Glutamatergic neuron (in vitro differentiated cells): ENCODE measurements at regions not wholly inside any gene's neighbourhood (a gene's known extent, or its start where the extent isn't known, plus 50 kb on each side); places are given as distances from the start of the nearest gene placed in this dataset.

Source experiments
- DNase-seq: peaks from one replicate; pipeline ENCODE4 v3.0.0; 2022
- H3K27ac Mint-ChIP-seq: one replicate; pipeline ENCODE4 v1.8.0; 2020; ENCODE audit warnings: mild to moderate bottlenecking, mixed read lengths, inconsistent platforms; ENCODE audit not compliant: unreplicated experiment
- H3K27me3 Mint-ChIP-seq: one replicate; pipeline ENCODE4 v1.8.0; 2020; ENCODE audit warnings: mild to moderate bottlenecking, moderate library complexity, mixed read lengths, inconsistent platforms; ENCODE audit not compliant: unreplicated experiment
- H3K36me3 Mint-ChIP-seq: one replicate; pipeline ENCODE4 v1.8.0; 2020; ENCODE audit warnings: mild to moderate bottlenecking, mixed read lengths, inconsistent platforms; ENCODE audit not compliant: unreplicated experiment
- H3K4me1 Mint-ChIP-seq: one replicate; pipeline ENCODE4 v1.8.0; 2020; ENCODE audit warnings: mild to moderate bottlenecking, low read depth, mixed read lengths, inconsistent platforms; ENCODE audit not compliant: unreplicated experiment
- H3K4me3 Mint-ChIP-seq: one replicate; pipeline ENCODE4 v1.8.0; 2020; ENCODE audit warnings: mild to moderate bottlenecking, mixed read lengths, inconsistent platforms; ENCODE audit not compliant: unreplicated experiment
- H3K9me3 Mint-ChIP-seq: one replicate; pipeline ENCODE4 v1.8.0; 2020; ENCODE audit warnings: mild to moderate bottlenecking, moderate library complexity, mixed read lengths, inconsistent platforms; ENCODE audit not compliant: unreplicated experiment
- TF ChIP-seq, protein P1 (sequence below): fragments of 200-600 bp; sonication (generic); IDR thresholded peaks from one replicate; pipeline ENCODE4 v1.5.0; 2021; ENCODE audit not compliant: partially characterized antibody, unreplicated experiment

DNA sequence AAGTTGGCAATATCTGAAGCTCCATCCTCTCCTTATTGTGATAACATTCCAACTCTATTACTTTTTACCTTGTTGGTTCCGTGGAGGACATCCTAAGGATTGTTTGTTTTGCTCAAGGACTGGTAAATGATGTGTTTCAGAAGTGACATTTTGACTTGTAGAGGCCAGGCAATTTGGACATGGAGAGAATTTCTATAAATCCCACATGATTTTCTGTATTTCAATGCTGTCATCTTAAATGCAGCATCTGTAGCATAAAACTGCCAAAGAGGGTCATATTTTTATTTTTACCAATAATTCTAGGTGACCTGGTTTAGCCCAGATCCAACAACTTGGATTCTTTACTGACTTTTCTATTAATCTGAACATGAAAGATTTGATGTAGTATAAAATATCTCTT lies 328.4 kb downstream of the BMP4 start:
- H3K9me3 Mint-ChIP-seq: no peaks in the 10 kb centered on the region

DNA sequence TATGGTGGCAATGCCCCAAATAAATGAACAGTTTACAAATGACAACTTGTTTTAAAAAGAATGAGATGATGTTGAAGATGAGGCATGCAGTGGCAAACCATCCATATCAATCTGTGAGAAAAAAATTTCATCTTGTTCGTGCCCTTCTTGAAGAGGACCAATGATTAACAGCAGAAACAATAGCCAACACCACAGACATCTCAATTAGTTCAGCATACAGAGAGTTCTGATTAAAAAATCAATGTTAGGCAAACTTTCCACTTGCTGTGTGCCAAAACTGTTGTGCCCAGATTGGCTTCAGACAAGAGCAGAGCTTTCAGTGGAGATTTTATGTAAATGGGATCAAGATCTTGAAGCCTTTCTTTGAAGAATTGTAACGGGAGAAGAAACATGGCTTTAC lies 329.9 kb downstream of the BMP4 start:
- no peaks in the 10 kb centered on the region for H3K36me3 Mint-ChIP-seq

More for the DNA sequence above, 328.4 kb downstream of the BMP4 start:
- no peak for DNase-seq
- H3K27me3 Mint-ChIP-seq: no peaks in the 10 kb centered on the region
- TF ChIP-seq, protein P1, sequence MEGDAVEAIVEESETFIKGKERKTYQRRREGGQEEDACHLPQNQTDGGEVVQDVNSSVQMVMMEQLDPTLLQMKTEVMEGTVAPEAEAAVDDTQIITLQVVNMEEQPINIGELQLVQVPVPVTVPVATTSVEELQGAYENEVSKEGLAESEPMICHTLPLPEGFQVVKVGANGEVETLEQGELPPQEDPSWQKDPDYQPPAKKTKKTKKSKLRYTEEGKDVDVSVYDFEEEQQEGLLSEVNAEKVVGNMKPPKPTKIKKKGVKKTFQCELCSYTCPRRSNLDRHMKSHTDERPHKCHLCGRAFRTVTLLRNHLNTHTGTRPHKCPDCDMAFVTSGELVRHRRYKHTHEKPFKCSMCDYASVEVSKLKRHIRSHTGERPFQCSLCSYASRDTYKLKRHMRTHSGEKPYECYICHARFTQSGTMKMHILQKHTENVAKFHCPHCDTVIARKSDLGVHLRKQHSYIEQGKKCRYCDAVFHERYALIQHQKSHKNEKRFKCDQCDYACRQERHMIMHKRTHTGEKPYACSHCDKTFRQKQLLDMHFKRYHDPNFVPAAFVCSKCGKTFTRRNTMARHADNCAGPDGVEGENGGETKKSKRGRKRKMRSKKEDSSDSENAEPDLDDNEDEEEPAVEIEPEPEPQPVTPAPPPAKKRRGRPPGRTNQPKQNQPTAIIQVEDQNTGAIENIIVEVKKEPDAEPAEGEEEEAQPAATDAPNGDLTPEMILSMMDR: no peak
- no peak overlapping the region for H3K27ac Mint-ChIP-seq
- peaks cover 7% of the 10 kb centered on the region for H3K4me1 Mint-ChIP-seq
- no peaks in the 10 kb centered on the region for H3K36me3 Mint-ChIP-seq
- no peak overlapping the region for H3K4me3 Mint-ChIP-seq

DNA sequence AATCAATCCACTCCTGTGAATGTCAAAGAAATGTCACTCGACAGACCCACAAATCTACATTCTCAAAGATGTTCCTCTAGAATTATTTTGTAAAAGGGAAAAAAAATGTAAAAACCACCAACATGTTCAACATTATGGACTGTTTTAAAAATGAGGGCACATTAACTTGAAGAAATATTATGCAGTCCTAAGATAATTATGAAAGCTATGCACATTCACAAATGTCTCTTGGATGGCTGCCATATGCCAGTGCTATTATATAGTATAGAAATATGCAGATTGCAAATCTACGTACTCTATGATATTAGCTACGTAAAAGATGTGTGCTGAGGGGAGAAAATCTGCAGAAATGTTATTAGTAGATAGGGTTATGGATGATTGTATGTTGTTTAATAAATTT lies 334.2 kb downstream of the BMP4 start:
- Mint-ChIP-seq H3K4me1 (peaks cover 12% of the 10 kb centered on the region), H3K4me3 (no peak overlapping the region), H3K36me3 (no peaks in the 10 kb centered on the region), H3K27ac (no peak overlapping the region), H3K9me3 (no peaks in the 10 kb centered on the region), H3K27me3 (no peaks in the 10 kb centered on the region)
- DNase-seq: no peak
- TF ChIP-seq, protein P1: no peak

More for the DNA sequence above, 329.9 kb downstream of the BMP4 start:
- Mint-ChIP-seq H3K9me3 (no peaks in the 10 kb centered on the region), H3K4me1 (peaks cover 15% of the 10 kb centered on the region), H3K27ac (no peak overlapping the region), H3K27me3 (no peaks in the 10 kb centered on the region), H3K4me3 (no peak overlapping the region)
- no peak for DNase-seq
- TF ChIP-seq, protein P1: no peak

DNA sequence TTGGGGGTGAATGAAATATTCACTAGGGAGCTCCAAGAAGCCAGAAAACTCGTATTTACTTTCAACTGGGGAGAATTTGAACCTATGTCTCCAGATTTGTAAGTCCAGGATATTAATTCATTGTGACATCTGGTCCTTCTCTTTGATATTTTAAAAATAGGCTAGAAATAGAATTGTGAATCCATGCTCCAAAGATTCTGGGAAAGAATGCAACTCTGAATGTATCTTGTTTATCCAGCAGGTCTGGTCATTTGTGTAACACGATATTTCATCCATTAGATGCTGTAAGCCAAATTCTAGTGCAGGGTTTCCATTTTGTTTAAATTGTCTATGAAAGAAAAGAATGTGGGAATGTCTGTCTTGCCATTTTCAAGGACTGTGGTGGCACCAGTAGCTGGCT lies 334.7 kb downstream of the BMP4 start:
- DNase-seq: no peak
- H3K27me3 Mint-ChIP-seq: peaks cover 2% of the 10 kb centered on the region
- no peak overlapping the region for H3K27ac Mint-ChIP-seq
- TF ChIP-seq, protein P1: no peak
- H3K4me1 Mint-ChIP-seq: peaks cover 12% of the 10 kb centered on the region
- H3K4me3 Mint-ChIP-seq: no peak overlapping the region
- H3K9me3 Mint-ChIP-seq: no peaks in the 10 kb centered on the region
- H3K36me3 Mint-ChIP-seq: no peaks in the 10 kb centered on the region

DNA sequence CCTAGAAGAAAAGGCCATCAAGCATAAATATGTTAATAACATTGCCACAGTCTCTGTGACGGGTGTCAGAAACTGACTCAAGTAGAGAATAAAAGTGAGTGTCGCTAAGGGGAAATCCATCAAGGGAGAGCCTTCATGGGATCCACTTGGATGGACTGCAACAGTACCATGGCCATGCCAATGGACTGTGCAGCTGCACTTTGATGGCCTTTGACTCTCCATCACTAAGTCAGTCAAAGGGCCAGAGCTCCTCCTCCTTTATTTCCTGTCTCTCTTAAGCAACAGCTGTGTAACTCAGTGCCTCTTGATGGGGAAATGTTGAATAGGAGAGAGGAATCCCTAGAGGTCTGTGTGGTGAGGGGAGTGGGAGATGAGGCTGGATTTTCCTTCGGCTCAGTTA lies 335.2 kb downstream of the BMP4 start:
- TF ChIP-seq, protein P1: no peak
- no peaks in the 10 kb centered on the region for H3K9me3 Mint-ChIP-seq
- no peak overlapping the region for H3K27ac Mint-ChIP-seq
- DNase-seq: no peak
- H3K27me3 Mint-ChIP-seq: peaks cover 2% of the 10 kb centered on the region
- peaks cover 12% of the 10 kb centered on the region for H3K4me1 Mint-ChIP-seq
- H3K36me3 Mint-ChIP-seq: no peaks in the 10 kb centered on the region
- H3K4me3 Mint-ChIP-seq: no peak overlapping the region
